T47D (cell line): ENCODE measurements at regions not wholly inside any gene's neighbourhood (a gene's known extent, or its start where the extent isn't known, plus 50 kb on each side); places are given as distances from the start of the nearest gene placed in this dataset.

ENCODE experiments used
- DNase-seq, 2 experiments: peaks; one replicate each; pipeline versions ENCODE4 v3.0.0 to v3.0.0-alpha.2; 2011 to 2012; ENCODE audit warnings: low read depth in 1 of 2, low spot score in 1 of 2
- JUND ChIP-seq: IDR thresholded peaks from 2 replicates; pipeline ENCODE4 v1.6.1; 2012; ENCODE audit warnings: low read depth
- in situ Hi-C: cut with HindIII; loops from 2 replicates; pipeline ENCODE4 v1.10.0; 2016; ENCODE audit warnings: low sequenced_read_pairs, low pct_unique_long_range_greater_than_20kb

DNA sequence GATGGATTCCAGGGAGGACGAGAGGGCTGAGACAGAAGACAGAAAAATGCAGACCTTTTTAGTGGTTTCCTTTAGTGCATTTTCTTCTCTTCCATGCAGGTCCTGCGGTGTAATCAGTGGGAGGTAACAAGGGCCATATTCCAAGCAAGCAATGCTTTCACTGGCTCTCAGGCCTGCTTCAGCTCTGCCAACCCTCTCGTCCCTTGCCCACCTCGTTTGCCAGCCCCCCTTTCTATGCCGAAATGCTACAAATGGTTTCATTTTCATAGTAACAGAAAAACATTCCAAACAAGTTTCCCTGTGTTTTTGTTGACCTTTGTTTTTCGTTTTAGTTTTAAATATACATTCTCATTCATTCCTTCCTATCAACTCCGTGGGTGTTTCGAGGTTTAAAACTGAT lies 443.1 kb downstream of the TTLL7 start:
- no peak for DNase-seq
- TF ChIP-seq JUND = no peak
- in situ Hi-C loops = no loop called here

DNA sequence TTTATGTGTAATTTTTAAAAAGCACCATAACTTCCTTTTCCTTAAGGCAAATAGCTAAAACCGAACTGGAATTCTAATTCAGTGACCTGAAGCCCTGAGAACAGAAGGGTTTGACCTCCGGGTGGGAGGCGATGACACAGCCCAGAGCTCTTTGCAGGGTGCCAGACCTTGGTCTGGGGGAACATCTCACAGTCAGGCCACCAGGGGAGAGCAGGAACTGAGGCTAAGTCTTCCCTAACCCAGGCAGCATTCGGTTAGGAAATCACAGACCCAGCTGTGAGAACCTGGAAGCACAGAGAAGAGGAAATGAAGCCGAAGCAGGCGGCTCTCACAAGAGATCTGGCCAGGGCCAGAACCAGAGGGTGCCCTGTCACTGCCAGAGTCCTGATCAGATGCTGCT lies 444.8 kb downstream of the TTLL7 start:
- in situ Hi-C loops = no loop called here
- no peak for DNase-seq
- no peak for TF ChIP-seq JUND

DNA sequence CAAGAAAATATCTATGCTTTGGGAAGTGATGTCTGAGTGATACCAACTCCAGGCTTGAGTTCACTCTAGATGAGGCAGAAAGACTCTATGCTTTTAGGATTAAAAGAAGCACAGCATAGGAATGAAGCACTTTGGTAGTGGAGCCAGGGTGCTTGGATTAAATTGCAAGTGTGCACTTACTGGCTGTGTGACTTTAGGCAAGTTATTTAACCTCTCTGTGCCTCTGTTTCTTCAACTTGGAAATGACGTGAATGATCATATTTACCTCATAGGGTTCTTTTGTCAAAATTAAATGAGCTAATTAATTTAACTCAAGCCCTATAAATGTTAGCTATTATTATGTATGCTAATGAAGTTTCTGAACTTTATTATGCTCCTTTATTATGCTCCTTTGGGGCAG lies 446.1 kb downstream of the TTLL7 start:
- no peak for TF ChIP-seq JUND
- DNase-seq = no peak
- in situ Hi-C loops = no loop called here

DNA sequence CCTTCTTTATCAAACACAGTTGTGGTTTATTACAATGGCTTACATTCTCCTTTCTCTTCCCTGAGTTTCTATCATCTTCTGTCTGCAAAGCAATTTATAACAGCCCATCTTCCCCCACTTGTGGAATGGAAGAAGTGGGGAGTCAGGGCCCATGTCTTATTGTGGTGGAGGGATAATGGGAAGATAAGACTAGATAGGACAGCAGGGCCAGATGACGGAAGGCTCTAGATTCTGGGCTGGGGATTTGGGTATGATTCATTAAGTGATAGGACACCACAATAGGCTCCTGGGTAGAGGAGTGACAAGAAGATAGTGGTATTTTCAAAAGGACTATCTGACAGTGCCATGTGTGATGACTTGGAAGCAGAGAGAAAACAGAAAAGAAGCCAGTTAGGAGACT lies 450.6 kb downstream of the TTLL7 start:
- no peak for DNase-seq
- in situ Hi-C loops = no loop called here
- no peak for TF ChIP-seq JUND

DNA sequence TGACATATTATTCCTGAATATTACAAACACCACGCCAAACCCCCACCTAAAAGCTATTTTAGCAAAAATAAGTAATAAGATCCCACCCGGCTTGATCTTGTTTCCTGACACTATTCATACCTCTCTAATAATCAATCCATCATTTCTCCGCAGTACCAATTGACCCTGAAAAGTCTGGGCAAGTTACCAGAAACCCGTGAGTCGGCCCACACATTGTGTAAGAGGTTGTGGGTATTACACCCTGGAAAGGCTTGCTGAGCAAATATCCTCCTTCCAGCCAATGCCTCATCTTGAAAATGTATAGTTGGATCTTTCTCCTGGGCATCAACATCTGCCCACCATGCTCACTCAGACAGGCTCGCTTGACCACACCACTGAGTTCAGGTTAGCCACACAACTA lies 451.0 kb downstream of the TTLL7 start:
- no peak for DNase-seq
- in situ Hi-C loops = no loop called here
- TF ChIP-seq JUND = no peak

DNA sequence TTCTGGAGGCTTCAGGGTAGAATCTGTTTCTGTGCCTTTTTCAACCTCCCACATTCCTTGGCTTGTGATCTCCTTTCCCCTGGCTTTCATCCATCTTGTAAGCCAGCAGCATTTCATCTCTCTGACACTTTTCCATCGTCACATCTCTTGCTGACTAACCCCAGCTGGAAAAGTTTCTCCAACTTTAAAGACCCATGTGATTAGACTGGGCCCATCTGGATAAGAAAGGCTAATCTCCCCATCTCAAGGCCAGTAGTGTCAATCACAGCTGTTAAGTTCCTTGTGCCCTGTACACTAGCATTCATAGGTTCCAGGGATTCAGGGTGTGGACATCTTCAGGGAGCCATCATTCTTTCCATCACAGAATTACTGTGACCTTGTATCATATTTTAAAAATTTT lies 452.1 kb downstream of the TTLL7 start:
- no peak for DNase-seq
- in situ Hi-C loops = no loop called here
- TF ChIP-seq JUND = no peak

DNA sequence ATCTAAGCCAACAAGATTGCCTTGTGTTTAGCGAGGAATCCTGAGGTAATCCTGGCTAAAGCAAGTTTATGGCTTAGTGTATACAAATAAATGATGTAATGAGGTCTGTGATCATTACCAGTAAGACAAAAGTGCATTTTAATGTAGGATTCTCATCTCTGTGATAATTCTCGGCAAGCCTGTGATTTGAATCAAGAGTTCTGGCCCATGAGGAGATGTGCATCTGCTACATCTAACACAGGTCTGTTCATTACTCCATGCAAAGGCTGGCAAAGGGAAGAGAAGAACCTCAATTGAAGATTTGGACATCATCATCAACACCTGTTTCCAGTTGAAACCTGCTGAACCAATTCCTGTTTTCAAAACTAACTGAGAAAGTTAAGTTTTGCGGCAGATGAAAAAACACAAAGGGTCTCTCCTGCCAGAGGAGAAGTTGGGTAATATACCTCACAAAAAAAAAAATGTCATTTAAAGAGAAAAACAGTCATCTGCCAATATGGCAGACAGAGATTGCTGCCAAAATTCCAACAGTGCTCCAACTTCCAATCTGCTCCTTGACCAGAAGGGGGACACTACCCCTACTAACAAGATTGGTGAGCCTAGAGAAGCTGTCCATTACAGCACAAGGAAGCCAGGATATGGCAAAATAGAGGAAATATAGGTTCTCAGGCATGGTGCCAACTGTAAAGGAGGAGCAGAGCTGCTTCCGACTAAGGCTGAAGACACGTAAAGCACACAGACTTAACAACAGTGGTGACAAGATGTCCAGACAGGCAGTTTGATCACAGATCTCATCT lies 453.7 kb downstream of the TTLL7 start:
- TF ChIP-seq JUND = no peak
- in situ Hi-C loops = no loop called here
- peak in 1 of 2 experiments; percentile 20 for DNase-seq

DNA sequence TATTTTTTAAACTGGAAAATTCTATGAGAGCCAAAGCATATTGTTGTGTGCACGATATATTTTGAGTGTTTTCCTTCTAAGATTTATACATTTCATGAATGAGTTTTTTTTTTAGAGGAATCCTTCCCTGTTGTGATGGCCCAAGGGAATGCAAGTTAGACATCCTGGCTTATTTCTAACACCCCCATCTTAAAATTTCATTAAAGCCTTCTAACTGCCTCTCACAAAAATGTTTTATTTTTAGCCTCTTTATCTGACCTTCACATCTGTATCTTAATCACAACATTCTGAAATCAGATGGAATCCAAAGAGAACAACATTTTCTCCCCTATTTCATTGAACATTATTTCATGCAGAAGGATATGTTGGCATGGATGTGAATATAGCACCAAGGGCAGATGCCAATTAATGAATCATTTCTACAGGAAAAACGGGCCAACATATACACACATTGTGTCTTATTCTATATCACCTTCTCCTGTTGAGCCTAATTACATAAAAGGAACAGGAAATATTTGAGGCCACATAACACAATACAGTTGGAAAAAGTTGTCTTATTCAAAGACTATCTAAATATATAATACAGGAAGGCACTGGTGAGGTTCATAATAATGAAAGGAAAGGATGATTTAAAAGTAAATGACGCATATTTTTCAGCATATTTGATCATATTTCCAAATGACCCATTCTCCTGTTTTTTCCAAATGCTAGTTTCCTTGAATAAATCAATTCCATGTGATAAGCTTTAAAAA lies 455.5 kb downstream of the TTLL7 start:
- no peak for TF ChIP-seq JUND
- in situ Hi-C loops = no loop called here
- DNase-seq = no peak

DNA sequence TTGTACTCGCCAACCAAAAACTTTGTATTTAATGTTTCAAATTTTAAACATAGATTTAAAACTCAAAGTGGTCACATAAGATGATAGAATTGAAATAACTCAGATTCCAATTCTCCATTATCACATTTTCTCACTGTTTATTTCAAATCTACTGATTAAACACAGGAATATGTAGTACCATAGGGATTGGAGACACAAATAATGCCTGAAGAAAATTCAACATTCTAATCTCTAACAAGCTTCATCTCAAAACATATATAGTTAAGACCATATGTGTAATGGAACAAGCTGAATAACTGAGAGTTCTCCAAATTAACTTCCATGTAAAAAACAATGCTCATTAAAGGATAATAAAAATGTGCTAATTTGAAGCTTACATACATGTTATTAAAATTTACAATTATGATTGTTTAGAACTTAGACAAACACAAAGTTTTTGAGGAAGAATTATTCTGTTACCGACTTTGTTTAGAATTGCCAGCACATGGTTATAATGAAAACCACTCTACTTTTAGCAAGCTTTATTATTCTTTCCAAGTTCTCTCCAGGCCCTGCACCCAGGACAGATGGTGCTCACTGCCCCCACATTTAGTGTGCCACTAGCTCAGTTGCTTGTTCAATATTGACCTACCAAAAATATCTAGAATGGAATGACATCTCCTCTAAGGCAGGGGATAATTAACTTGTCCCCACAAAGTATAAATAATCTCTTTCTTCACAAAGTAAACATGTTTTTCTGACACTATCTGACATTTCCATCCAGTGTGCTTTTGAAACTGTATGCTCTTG lies 467.2 kb downstream of the TTLL7 start:
- in situ Hi-C loops = no loop called here
- no peak for DNase-seq
- no peak for TF ChIP-seq JUND

DNA sequence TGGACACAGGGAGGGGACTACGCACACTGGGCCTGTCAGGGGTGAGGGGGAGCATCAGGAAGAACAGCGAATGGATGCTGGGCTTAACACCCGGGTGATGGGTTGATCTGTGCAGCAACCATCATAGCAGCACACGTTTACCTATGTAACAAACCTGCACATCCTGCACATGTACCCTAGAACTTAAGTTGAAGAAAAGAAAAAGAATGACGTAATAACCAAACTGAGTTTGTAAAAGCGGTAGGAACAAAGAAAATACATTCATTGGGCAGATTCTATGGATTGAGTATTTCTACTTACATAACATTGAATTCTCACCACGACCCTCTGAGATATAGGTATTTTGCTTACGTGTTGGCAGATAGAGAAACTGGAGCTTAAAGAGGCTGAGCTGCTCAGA lies 468.4 kb downstream of the TTLL7 start:
- in situ Hi-C loops = no loop called here
- TF ChIP-seq JUND = no peak
- no peak for DNase-seq

DNA sequence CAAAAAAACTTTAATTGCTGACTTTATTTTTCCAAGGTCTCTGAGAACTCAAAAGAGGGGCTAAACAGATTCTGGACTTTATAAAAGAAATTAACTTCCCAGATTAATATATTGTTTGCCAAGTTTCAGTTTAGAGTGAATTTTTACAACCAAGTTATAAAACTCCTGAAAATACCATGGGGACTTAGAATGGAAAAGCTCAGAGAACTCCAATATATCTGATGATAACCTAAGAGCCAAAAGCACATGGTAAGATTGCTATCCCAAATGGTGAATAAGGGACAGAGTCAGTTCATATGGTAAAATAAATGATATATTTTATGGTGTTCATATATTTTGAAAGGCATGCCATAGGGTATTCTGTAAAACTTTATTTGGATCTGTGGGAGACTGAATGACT lies 470.9 kb downstream of the TTLL7 start:
- no peak for DNase-seq
- TF ChIP-seq JUND = no peak
- in situ Hi-C loops = no loop called here

DNA sequence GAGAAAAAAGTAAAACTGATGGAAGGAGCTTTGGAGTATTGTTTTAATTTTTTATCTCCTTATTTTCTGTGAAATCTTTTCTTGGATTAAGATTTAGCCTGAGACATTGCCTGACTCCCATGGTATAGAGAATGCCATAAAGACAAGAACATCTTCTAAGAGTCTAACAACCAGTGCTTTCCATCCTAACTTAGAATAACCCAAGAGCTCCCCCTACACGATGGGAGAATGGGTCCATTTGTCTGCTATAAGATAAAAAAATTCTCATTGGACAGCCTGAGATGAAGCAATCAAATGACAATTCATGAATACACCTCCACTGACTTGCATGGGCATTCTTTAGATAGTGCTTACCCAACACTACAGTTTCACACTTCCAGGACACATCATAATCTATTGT lies 478.1 kb downstream of the TTLL7 start:
- TF ChIP-seq JUND = no peak
- in situ Hi-C loops = no loop called here
- no peak for DNase-seq

DNA sequence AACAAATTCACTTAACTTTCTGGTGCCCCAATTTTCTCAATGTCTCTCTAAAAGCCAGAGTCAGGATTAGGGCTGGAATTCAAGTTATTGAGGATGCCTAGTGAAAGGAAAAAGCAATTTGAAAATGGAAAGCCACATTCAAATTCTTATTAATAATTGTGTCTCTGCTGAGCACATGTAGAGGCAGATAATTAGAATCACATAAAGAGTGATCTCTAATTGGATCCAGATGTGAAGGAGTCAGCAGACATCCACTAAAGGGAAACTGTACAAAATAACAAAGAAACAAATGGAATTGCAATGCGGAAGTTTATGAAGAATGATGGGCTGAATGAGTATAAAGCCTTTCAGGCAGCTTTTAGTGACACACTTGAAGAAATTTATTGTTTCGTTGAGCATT lies 482.6 kb downstream of the TTLL7 start:
- TF ChIP-seq JUND = no peak
- in situ Hi-C loops = no loop called here
- DNase-seq = no peak
